GM12872 (cell line): ENCODE measurements at regions not wholly inside any gene's neighbourhood (a gene's known extent, or its start where the extent isn't known, plus 50 kb on each side); places are given as distances from the start of the nearest gene placed in this dataset.

Experiments used
- TF ChIP-seq, protein P1 (sequence below): IDR thresholded peaks from 3 replicates; pipeline ENCODE4 v1.5.1; 2011; ENCODE audit warnings: low read depth, mild to moderate bottlenecking, low read length, moderate library complexity; ENCODE audit not compliant: insufficient read depth

- TF ChIP-seq, protein P1, sequence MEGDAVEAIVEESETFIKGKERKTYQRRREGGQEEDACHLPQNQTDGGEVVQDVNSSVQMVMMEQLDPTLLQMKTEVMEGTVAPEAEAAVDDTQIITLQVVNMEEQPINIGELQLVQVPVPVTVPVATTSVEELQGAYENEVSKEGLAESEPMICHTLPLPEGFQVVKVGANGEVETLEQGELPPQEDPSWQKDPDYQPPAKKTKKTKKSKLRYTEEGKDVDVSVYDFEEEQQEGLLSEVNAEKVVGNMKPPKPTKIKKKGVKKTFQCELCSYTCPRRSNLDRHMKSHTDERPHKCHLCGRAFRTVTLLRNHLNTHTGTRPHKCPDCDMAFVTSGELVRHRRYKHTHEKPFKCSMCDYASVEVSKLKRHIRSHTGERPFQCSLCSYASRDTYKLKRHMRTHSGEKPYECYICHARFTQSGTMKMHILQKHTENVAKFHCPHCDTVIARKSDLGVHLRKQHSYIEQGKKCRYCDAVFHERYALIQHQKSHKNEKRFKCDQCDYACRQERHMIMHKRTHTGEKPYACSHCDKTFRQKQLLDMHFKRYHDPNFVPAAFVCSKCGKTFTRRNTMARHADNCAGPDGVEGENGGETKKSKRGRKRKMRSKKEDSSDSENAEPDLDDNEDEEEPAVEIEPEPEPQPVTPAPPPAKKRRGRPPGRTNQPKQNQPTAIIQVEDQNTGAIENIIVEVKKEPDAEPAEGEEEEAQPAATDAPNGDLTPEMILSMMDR: no peak
Observed at GRCh38 chr14:99052467-99052866, 219.5 kb downstream of the BCL11B start.

- TF ChIP-seq, protein P1: no peak
Observed at GRCh38 chr14:99055019-99055418, 217.0 kb downstream of the BCL11B start.

- TF ChIP-seq, protein P1: no peak
Observed at GRCh38 chr14:99055816-99056215, 216.2 kb downstream of the BCL11B start.

DNA sequence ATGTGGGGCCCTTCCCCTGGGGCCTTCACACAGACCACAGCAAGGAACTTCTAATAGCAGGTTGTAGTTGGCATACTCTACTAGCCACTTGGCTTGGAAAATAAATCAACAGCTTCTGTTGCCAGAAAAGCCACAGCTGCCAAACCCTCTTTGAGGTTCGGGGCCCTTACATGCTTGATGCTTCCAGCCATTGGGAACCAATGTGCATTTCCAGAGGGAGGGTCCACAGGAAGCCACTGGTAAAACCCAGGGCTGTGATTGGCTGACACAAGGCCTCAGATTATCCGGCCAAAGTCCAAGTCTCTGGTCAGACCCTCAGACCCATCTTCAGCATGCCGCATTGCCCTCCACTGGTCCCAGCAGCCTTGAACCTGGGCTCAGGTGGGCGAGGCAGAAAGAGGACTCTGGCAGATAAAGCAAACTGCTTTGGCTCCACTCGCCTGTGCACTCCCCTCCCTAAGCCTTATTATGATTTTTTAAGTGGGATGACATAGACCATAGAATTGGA lies 214.4 kb downstream of the BCL11B start:
- TF ChIP-seq, protein P1: no peak

DNA sequence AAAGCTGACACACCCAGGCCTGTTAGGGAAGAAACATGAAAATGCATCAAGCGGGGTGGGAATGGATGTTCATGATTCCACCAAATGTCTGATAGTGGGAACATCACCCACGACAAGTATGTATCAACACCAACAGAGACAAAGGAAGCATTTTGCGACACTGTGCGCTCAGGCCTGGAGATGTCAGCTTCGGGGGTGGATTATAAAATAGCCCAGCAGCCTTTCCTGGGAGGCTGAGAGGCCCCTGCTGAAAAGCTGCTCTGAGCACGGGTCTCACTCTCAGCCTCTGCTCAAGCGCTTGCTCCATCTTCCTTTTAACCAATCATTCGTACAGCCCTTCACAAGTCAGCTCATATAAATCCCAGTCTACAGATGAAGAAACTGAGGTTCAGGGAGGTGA lies 213.5 kb downstream of the BCL11B start:
- TF ChIP-seq, protein P1: no peak

DNA sequence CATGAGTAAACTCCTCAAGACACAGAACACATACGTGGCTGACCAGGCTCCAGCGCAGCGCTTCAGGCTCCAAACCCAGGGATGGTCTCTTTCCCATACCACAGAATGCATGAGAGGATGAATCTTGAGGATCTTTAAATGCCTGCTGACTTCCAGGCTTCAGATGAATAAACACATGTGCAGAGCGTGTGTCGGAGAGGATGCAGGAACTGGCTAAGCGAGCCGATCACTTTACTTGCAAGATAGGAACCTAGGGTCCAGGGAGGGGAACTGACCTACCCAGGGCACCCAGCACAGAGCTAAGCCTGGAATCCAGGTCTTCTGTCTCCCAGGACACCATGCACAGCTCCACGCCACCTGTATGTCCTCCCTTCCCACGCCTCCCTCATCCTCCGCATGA lies 209.8 kb downstream of the BCL11B start:
- TF ChIP-seq, protein P1: no peak

GRCh38 chr14:99062772-99063418 lies 209.1 kb downstream of the BCL11B start:
- TF ChIP-seq, protein P1: no peak
